Activated naive CD8-positive, alpha-beta T cell (primary cell): ENCODE measurements at regions not wholly inside any gene's neighbourhood (a gene's known extent, or its start where the extent isn't known, plus 50 kb on each side); places are given as distances from the start of the nearest gene placed in this dataset.
"Not testable (repeated sequence)": the region's sequence is repeated elsewhere in the genome, so short reads cannot be mapped to it uniquely, and the experiment has no call there.

Experiments
- H3K27ac Mint-ChIP-seq: one replicate; pipeline ENCODE4 v1.8.0; 2021; ENCODE audit warnings: mixed read lengths
- H3K27me3 Mint-ChIP-seq: one replicate; pipeline ENCODE4 v1.8.0; 2021; ENCODE audit warnings: mixed read lengths
- H3K36me3 Mint-ChIP-seq: one replicate; pipeline ENCODE4 v1.8.0; 2021; ENCODE audit warnings: mixed read lengths
- H3K4me1 Mint-ChIP-seq: one replicate; pipeline ENCODE4 v1.8.0; 2021; ENCODE audit warnings: low read depth, mixed read lengths
- H3K4me3 Mint-ChIP-seq: one replicate; pipeline ENCODE4 v1.8.0; 2021; ENCODE audit warnings: mild to moderate bottlenecking, mixed read lengths
- H3K9me3 Mint-ChIP-seq: one replicate; pipeline ENCODE4 v1.8.0; 2021; ENCODE audit warnings: low read depth, mixed read lengths

DNA sequence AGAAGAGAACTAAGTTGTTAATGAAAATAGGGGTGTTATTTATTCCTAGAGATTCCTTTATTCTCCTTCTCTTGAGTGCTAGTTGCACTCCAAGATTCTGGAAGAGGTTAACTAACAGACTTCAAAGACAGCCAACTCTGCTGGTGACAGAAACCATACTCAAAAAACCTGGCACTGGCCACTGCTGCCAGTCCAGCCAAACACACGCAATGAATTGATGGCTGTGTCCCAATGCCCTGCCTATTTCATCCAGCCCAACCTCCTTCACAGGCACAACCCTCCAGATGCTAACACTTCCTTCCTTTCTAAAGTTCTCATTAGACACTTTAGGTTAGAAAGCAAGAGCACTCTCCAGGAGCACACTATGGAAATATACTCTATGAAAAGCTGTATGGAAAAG, 150.8 kb upstream of the C11orf58 start:
- no peak overlapping the region for H3K27ac Mint-ChIP-seq
- no peaks in the 10 kb centered on the region for H3K4me1 Mint-ChIP-seq
- no peaks in the 10 kb centered on the region for H3K9me3 Mint-ChIP-seq
- H3K4me3 Mint-ChIP-seq: no peak overlapping the region
- no peaks in the 10 kb centered on the region for H3K36me3 Mint-ChIP-seq
- peaks cover 2% of the 10 kb centered on the region for H3K27me3 Mint-ChIP-seq

GRCh38 chr11:16584569-16584968, 153.9 kb upstream of the C11orf58 start:
- H3K4me3 Mint-ChIP-seq: no peak overlapping the region
- H3K27ac Mint-ChIP-seq: no peak overlapping the region
- H3K36me3 Mint-ChIP-seq: no peaks in the 10 kb centered on the region
- H3K4me1 Mint-ChIP-seq: no peaks in the 10 kb centered on the region
- H3K9me3 Mint-ChIP-seq: no peaks in the 10 kb centered on the region
- peaks cover 5% of the 10 kb centered on the region for H3K27me3 Mint-ChIP-seq

DNA sequence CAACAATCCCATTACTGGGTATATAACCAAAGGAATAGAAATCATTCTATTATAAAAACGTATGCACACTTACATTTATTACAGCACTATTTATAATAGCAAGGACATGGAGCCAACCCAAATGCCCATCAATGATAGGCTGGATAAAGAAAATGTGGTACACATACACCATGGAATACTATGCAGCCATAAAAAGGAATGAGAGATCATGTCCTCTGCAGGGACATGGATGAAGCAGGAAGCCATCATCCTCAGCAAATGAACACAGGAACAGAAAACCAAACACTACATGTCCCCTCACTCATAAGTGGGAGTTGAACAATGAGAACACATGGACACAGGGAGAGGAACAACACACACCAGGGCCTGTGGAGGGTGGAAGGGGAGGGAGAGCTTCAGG, 157.4 kb upstream of the C11orf58 start:
- H3K27me3 Mint-ChIP-seq, H3K4me3 Mint-ChIP-seq, H3K27ac Mint-ChIP-seq, H3K9me3 Mint-ChIP-seq, H3K36me3 Mint-ChIP-seq, H3K4me1 Mint-ChIP-seq: not testable (repeated sequence)

DNA sequence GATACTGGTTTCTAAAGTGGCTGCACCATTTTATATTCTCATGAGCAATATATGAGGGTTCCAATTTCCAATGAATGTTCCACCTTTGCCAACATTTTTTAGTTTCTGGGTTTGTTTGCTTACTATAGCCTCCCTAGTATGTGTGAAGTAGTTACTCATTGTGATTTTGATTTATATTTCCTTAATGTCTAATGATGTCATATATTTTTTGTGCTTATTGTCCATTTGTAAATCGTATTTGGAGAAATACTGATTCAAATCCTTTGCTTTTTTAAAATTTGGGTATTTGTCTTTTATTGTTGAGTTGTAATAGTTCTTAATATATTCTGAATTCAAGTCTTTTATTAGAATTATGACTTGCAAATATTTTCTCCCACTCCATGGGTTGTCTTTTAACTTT, 161.0 kb upstream of the C11orf58 start:
- no peak overlapping the region for H3K4me3 Mint-ChIP-seq
- no peak overlapping the region for H3K27ac Mint-ChIP-seq
- H3K36me3 Mint-ChIP-seq: no peaks in the 10 kb centered on the region

GRCh38 chr11:16574889-16575288, 163.6 kb upstream of the C11orf58 start:
- not testable (repeated sequence) for H3K36me3 Mint-ChIP-seq, H3K4me1 Mint-ChIP-seq, H3K27ac Mint-ChIP-seq, H3K4me3 Mint-ChIP-seq, H3K27me3 Mint-ChIP-seq, H3K9me3 Mint-ChIP-seq

More for the DNA sequence above, 161.0 kb upstream of the C11orf58 start:
- Mint-ChIP-seq H3K9me3 (no peaks in the 10 kb centered on the region), H3K27me3 (peaks cover 5% of the 10 kb centered on the region), H3K4me1 (no peaks in the 10 kb centered on the region)

DNA sequence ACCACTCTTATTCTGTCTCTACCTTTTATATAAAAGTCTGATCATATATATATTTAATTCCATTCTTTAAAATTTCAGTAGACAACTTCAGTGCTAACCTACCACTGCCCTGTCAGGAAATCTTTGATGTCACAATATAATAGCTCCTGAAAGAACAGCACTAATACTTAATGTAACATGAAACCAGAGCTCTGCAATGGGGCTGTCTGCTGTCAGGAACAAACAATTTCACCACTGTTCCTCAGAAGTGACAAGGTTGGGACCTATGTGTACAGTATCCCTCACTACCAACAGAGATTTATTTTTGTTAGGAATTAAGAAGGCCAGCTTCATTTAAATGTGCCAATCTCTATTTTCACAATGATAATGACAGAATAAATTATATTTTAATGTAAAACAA, 165.5 kb upstream of the C11orf58 start:
- Mint-ChIP-seq H3K9me3 (no peaks in the 10 kb centered on the region), H3K27me3 (peaks cover 5% of the 10 kb centered on the region), H3K4me1 (no peaks in the 10 kb centered on the region), H3K27ac (no peak overlapping the region), H3K36me3 (no peaks in the 10 kb centered on the region), H3K4me3 (no peak overlapping the region)

DNA sequence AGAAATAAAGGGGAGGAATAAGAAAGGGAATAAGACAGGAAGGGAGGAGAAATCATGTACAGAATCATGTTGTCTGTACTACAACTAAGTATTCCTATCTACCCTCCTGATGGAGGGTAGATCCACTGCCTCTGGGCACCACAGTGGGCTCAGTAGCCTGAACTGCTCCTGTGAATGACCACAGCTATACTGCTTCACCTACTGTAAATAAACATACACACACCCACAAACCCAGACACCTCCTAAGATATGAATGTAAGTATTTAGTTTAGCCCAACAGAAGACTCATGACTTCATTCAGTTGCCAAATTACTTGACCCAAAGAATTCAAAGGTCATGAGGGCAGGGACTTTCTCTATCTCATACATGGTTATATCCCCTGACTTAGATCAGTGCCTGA, 177.3 kb upstream of the C11orf58 start:
- Mint-ChIP-seq H3K36me3 (no peaks in the 10 kb centered on the region), H3K4me1 (no peaks in the 10 kb centered on the region), H3K27me3 (peaks cover 4% of the 10 kb centered on the region), H3K9me3 (no peaks in the 10 kb centered on the region), H3K27ac (no peak overlapping the region), H3K4me3 (no peak overlapping the region)

- no peaks in the 10 kb centered on the region for H3K4me1 Mint-ChIP-seq
- no peak overlapping the region for H3K27ac Mint-ChIP-seq
Measured at GRCh38 chr11:16558494-16558893, 180.0 kb upstream of the C11orf58 start.

GRCh38 chr11:16555956-16556355, 182.5 kb upstream of the C11orf58 start:
- H3K4me1 Mint-ChIP-seq: no peaks in the 10 kb centered on the region
- peaks cover 6% of the 10 kb centered on the region for H3K9me3 Mint-ChIP-seq
- no peaks in the 10 kb centered on the region for H3K27me3 Mint-ChIP-seq
- no peaks in the 10 kb centered on the region for H3K36me3 Mint-ChIP-seq
- H3K4me3 Mint-ChIP-seq: no peak overlapping the region
- no peak overlapping the region for H3K27ac Mint-ChIP-seq

More at GRCh38 chr11:16558494-16558893, 180.0 kb upstream of the C11orf58 start:
- Mint-ChIP-seq H3K36me3 (no peaks in the 10 kb centered on the region), H3K4me3 (no peak overlapping the region), H3K27me3 (peaks cover 4% of the 10 kb centered on the region), H3K9me3 (peaks cover 6% of the 10 kb centered on the region)

- no peaks in the 10 kb centered on the region for H3K27me3 Mint-ChIP-seq
- no peaks in the 10 kb centered on the region for H3K36me3 Mint-ChIP-seq
- no peaks in the 10 kb centered on the region for H3K4me1 Mint-ChIP-seq
- H3K27ac Mint-ChIP-seq: no peak overlapping the region
- peaks cover 10% of the 10 kb centered on the region for H3K9me3 Mint-ChIP-seq
- no peak overlapping the region for H3K4me3 Mint-ChIP-seq
Measured at GRCh38 chr11:16554361-16554760, 184.1 kb upstream of the C11orf58 start.

DNA sequence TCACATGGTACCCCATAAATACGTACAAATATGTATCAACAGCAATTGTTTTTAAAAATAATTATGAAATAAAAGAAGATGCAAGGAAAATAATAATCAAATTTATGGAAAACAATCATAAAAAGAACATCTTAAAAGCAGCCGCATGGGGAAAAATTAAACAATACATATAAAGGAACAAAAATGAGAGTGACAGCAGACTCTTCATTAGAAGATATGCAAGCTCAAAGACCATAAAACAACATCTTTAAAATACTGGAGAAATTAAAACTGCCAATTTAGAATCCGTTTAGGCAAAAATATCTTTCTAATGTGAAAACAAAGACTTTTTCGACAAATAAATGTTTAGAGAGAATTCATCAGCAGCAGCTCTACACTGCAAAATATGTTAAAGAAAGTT, 190.6 kb upstream of the C11orf58 start:
- H3K27me3 Mint-ChIP-seq: no peaks in the 10 kb centered on the region
- H3K27ac Mint-ChIP-seq: no peak overlapping the region
- no peaks in the 10 kb centered on the region for H3K4me1 Mint-ChIP-seq
- H3K9me3 Mint-ChIP-seq: peaks cover 13% of the 10 kb centered on the region
- H3K4me3 Mint-ChIP-seq: no peak overlapping the region
- H3K36me3 Mint-ChIP-seq: no peaks in the 10 kb centered on the region

DNA sequence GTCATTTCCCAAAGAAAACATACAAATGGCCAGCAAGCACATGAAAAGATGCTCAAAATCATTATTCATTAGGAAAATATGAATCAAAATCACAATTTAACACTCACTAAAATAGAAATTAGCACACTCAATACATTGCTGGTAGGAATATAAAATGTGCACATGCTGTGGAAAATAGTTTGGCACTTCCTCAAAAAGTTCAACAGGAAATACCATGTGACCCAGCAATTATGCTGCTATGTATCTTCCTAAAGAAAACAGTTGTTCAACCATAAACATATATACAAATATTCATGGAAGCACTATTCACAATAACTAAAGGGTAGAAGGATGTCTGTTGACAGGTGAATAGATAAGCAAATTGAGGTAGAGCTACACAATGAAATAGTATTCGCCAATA, 187.3 kb upstream of the SOX6 start:
- Mint-ChIP-seq H3K9me3 (peaks cover 8% of the 10 kb centered on the region), H3K4me3 (no peak overlapping the region), H3K4me1 (no peaks in the 10 kb centered on the region), H3K27ac (no peak overlapping the region), H3K27me3 (no peaks in the 10 kb centered on the region), H3K36me3 (no peaks in the 10 kb centered on the region)

DNA sequence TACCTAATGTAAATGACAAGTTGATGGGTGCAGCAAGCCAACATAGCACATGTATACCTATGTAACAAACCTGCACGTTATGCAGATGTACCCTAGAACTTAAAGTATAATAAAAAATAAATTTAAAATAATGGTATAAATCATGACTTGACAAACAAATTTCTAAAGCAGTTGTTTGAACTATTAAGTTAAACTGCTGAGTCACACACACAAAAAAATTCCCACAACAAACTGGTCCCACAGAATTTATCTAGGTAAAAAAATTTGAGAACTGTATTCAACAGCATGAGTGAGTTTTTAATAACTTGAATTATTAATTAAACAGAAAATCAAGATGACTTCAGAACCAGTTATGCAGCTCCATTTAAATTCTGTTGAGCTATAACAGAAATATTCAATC, 186.0 kb upstream of the SOX6 start:
- Mint-ChIP-seq H3K4me3 (no peak overlapping the region), H3K27ac (no peak overlapping the region), H3K36me3 (no peaks in the 10 kb centered on the region), H3K4me1 (no peaks in the 10 kb centered on the region), H3K27me3 (no peaks in the 10 kb centered on the region), H3K9me3 (peaks cover 7% of the 10 kb centered on the region)

DNA sequence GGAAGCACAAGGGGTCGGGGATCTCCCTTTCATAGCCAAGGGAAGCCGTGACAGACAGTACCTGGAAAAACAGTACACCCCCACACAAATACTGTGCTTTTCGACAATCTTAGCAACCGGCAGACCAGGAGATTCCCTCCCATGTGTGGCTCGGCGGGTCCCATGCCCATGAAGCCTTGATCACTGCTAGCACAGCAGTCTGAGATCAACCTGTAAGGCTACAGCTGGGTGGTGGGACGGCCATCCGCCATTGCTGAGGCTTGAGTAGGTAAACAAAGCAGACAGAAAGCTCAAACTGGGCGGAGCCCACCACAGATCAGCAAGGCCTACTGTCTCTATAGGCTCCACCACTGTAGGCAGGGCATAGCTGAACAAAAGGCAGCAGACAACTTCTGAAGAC, 180.2 kb upstream of the SOX6 start:
- Mint-ChIP-seq H3K36me3 (no peaks in the 10 kb centered on the region), H3K27me3 (peaks cover 2% of the 10 kb centered on the region), H3K9me3 (no peaks in the 10 kb centered on the region), H3K4me3 (no peak overlapping the region), H3K4me1 (no peaks in the 10 kb centered on the region), H3K27ac (no peak overlapping the region)

DNA sequence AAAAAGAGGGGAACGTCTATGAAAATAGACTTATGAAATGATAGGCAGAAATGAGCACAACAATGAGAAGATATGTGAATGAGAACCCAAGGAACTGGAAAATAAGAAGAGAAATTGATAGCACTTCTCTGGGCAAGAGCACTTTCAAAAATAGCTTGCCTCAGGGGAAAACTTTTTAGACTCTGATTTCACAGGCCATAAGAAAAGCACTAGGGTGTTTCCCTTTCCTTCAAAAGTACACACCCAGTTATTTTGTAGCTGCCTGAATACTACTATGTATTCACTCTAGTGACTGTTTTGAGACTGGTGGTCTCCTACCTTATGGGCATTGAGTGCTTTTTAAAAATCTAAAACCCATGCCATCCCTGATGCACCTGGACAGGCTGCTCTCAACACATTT, 172.3 kb upstream of the SOX6 start:
- Mint-ChIP-seq H3K9me3 (peaks cover 4% of the 10 kb centered on the region), H3K36me3 (no peaks in the 10 kb centered on the region), H3K4me1 (no peaks in the 10 kb centered on the region), H3K4me3 (no peak overlapping the region), H3K27ac (no peak overlapping the region), H3K27me3 (no peaks in the 10 kb centered on the region)

GRCh38 chr11:16527525-16528246, 171.3 kb upstream of the SOX6 start:
- H3K36me3 Mint-ChIP-seq: no peaks in the 10 kb centered on the region
- H3K27ac Mint-ChIP-seq: no peak overlapping the region
- no peaks in the 10 kb centered on the region for H3K27me3 Mint-ChIP-seq
- no peak overlapping the region for H3K4me3 Mint-ChIP-seq
- peaks cover 4% of the 10 kb centered on the region for H3K9me3 Mint-ChIP-seq
- H3K4me1 Mint-ChIP-seq: no peaks in the 10 kb centered on the region
